Heart left ventricle (tissue), 13 donors: ENCODE measurements at regions not wholly inside any gene's neighbourhood (a gene's known extent, or its start where the extent isn't known, plus 50 kb on each side); places are given as distances from the start of the nearest gene placed in this dataset.

Experiments
- CTCF ChIP-seq, 12 donors: fragments of 200-600 bp; sonication (generic) in 4 of 12; IDR thresholded peaks; one replicate each; pipeline versions ENCODE4 v1.5.0 to v1.8.0; 2018 to 2022; ENCODE audit warnings: antibody characterized with exemption in 12 of 12, mild to moderate bottlenecking in 5 of 12
- POLR2A ChIP-seq, 2 donors: fragments of 450-650 bp; IDR thresholded peaks; one replicate each; pipeline ENCODE4 v1.6.1; 2017; ENCODE audit warnings: antibody characterized with exemption in 2 of 2, mild to moderate bottlenecking in 2 of 2, moderate library complexity in 2 of 2
- donor health status: ischemic (EF 13 %, LVEDD 7.1; RV severe dilation, severe dysfunction).
- donor health status: DM: no; HTN: yes; CAD: no.
- donor health status: DM: no; HTN: no; CAD: no.
- donor health status: ischemic (EF 25% LVEDD 6.9; RV normal size, moderate dysfunction).
- donor health status: ischemic (EF 25% LVEDD 5.7; RV mildly dilated, moderate dysfunction).
- donor health status: ischemic (EF 35%, LVEDD 5.7; RV mildly dilated, moderate dysfunction).
- donor health status: nonischemic (EF 11% LVEDD 7.7; RV severe dilation, severe dysfunction).
- donor health status: DM: yes; HTN: yes; CAD: no.
- donor health status: PGD.
- donor health status: ischemic (EF 29% LVEDD 5.4; RV normal size, mild dysfunction).
- donor health status: nonischemic (EF 23%, LVEDD 6.1; RV moderate dilation, normal function).

- TF ChIP-seq CTCF (IDR thresholded peaks at IDR 0.05): no peak
- no peak for TF ChIP-seq POLR2A (IDR thresholded peaks at IDR 0.05)
Observed at GRCh38 chrX:22585831-22586230, 313.1 kb downstream of the CBLL2 start.
